H1 (cell line): ENCODE measurements at regions not wholly inside any gene's neighbourhood (a gene's known extent, or its start where the extent isn't known, plus 50 kb on each side); places are given as distances from the start of the nearest gene placed in this dataset.

Experiments used
- CTCF ChIA-PET: fragments of 300-600 bp; sonication (Branson Sonifier 250); formaldehyde crosslinking; loops from one replicate; lab custom pipeline; 2021; ENCODE audit not compliant: partially characterized antibody; lab: Charles Lee
- POLR2A ChIA-PET: fragments of 300-600 bp; sonication (Branson Sonifier 250); formaldehyde crosslinking; loops from one replicate; lab custom pipeline; 2021; ENCODE audit warnings: inconsistent platforms; ENCODE audit not compliant: partially characterized antibody; lab: Charles Lee
- DNase-seq, 2 experiments: peaks; one replicate each; pipeline versions ENCODE4 v3.0.0 to v3.0.0-alpha.2; 2010 to 2022; ENCODE audit warnings: low spot score in 2 of 2, low read depth in 1 of 2, mixed read lengths in 1 of 2
- FAIRE-seq: peaks from 2 replicates; lab custom pipeline; 2011; peaks lifted over from hg19 to GRCh38; lab: Jason Lieb, UNC
- H2AFZ ChIP-seq: 2 replicates; pipeline ENCODE4 v1.8.1; 2012; ENCODE audit warnings: low read length, inconsistent platforms
- H2AK5ac ChIP-seq: 2 replicates; pipeline ENCODE4 v1.6.1; 2013; ENCODE audit warnings: low read depth, low read length
- H2BK120ac ChIP-seq: replicated peaks from 2 replicates; pipeline ENCODE3; 2013; ENCODE audit warnings: low read depth, low read length, inconsistent platforms
- H2BK12ac ChIP-seq: 2 replicates; pipeline ENCODE4 v1.6.1; 2013; ENCODE audit warnings: low read depth, low read length
- H2BK15ac ChIP-seq: 2 replicates; pipeline ENCODE4 v1.6.1; 2013; ENCODE audit warnings: low read length
- H2BK20ac ChIP-seq: 2 replicates; pipeline ENCODE4 v1.6.1; 2013; ENCODE audit warnings: low read length
- H2BK5ac ChIP-seq: 2 replicates; pipeline ENCODE4 v1.6.1; 2013; ENCODE audit warnings: low read depth, low read length
- H3K14ac ChIP-seq: 2 replicates; pipeline ENCODE4 v1.6.1; 2013; ENCODE audit warnings: inconsistent platforms; ENCODE audit not compliant: insufficient read length
- H3K18ac ChIP-seq: 2 replicates; pipeline ENCODE4 v1.6.1; 2013; ENCODE audit warnings: low read length; ENCODE audit errors: extremely low read depth
- H3K23ac ChIP-seq: 2 replicates; pipeline ENCODE4 v1.6.1; 2013; ENCODE audit warnings: inconsistent platforms; ENCODE audit not compliant: insufficient read length
- H3K23me2 ChIP-seq: 2 replicates; pipeline ENCODE4 v1.6.1; 2013; ENCODE audit warnings: low read depth, low read length
- H3K27ac ChIP-seq: 2 replicates; pipeline ENCODE4 v1.6.1; 2011; ENCODE audit warnings: low read depth, low read length, inconsistent platforms
- H3K27me3 ChIP-seq, 4 experiments: replicated peaks in 1 of 4; 1 replicate in 1 of 4; 2 replicates in 3 of 4; pipeline versions ENCODE4 v1.6.1 to v1.8.1; 2011 to 2013; ENCODE audit warnings: low read length in 3 of 4, mild to moderate bottlenecking in 3 of 4, inconsistent platforms in 2 of 4, mixed read lengths in 2 of 4, moderate library complexity in 1 of 4; ENCODE audit not compliant: control insufficient read depth in 3 of 4, insufficient read depth in 3 of 4; ENCODE audit errors: extremely low read depth in 1 of 4
- H3K36me3 ChIP-seq, 4 experiments: 2 replicates each; pipeline versions ENCODE4 v1.6.1 to v1.8.1; 2011 to 2013; ENCODE audit warnings: mild to moderate bottlenecking in 4 of 4, low read length in 3 of 4, moderate library complexity in 2 of 4, control low read depth in 1 of 4, inconsistent platforms in 1 of 4; ENCODE audit not compliant: insufficient read depth in 4 of 4, control insufficient read depth in 2 of 4
- H3K4ac ChIP-seq: replicated peaks from 2 replicates; pipeline ENCODE3; 2013; ENCODE audit warnings: low read length, low read depth, mixed read lengths, inconsistent platforms; ENCODE audit not compliant: insufficient read length
- H3K4me1 ChIP-seq, 4 experiments: replicated peaks in 1 of 4; 1 replicate in 1 of 4; 2 replicates in 3 of 4; pipeline versions ENCODE4 v1.6.1 to v1.8.1; 2011 to 2013; ENCODE audit warnings: low read length in 3 of 4, inconsistent platforms in 2 of 4, mixed read lengths in 1 of 4; ENCODE audit not compliant: insufficient read depth in 4 of 4, control insufficient read depth in 3 of 4
- H3K4me2 ChIP-seq, 2 experiments: 2 replicates each; pipeline versions ENCODE4 v1.6.1 to v1.8.1; 2011 to 2013; ENCODE audit warnings: low read depth in 2 of 2, low read length in 2 of 2, control low read depth in 1 of 2, inconsistent platforms in 1 of 2, mild to moderate bottlenecking in 1 of 2; ENCODE audit not compliant: insufficient read depth in 1 of 2
- H3K4me3 ChIP-seq, 4 experiments: fragments of 200-600, 300-600 bp in 1 of 4; sonication (generic), shearing (Covaris generic), sonication (Bioruptor Twin) in 1 of 4; 2 replicates each; pipeline versions ENCODE4 v1.5.1 to v1.8.1; 2011 to 2016; ENCODE audit warnings: low read length in 4 of 4, low read depth in 3 of 4, control low read depth in 2 of 4, inconsistent platforms in 2 of 4, mild to moderate bottlenecking in 2 of 4, mixed read lengths in 1 of 4, moderate library complexity in 1 of 4; ENCODE audit not compliant: insufficient read depth in 2 of 4; ENCODE audit errors: extremely low read depth in 1 of 4
- H3K56ac ChIP-seq: replicated peaks from 2 replicates; pipeline ENCODE3; 2013; ENCODE audit warnings: low read depth, mild to moderate bottlenecking, mixed read lengths, low read length, inconsistent platforms; ENCODE audit not compliant: insufficient read length
- H3K79me1 ChIP-seq: 2 replicates; pipeline ENCODE4 v1.6.1; 2013; ENCODE audit warnings: low read depth, low read length, control low read depth
- H3K79me2 ChIP-seq, 2 experiments: 2 replicates each; pipeline versions ENCODE4 v1.6.1 to v1.8.1; 2012 to 2013; ENCODE audit warnings: low read length in 2 of 2, mild to moderate bottlenecking in 2 of 2, inconsistent platforms in 1 of 2; ENCODE audit not compliant: insufficient read depth in 2 of 2, control insufficient read depth in 1 of 2
- H3K9ac ChIP-seq, 4 experiments: replicated peaks in 1 of 4; 1 replicate in 1 of 4; 2 replicates in 3 of 4; pipeline versions ENCODE4 v1.6.1 to v1.8.1; 2011 to 2013; ENCODE audit warnings: low read depth in 3 of 4, low read length in 3 of 4, control low read depth in 2 of 4, mild to moderate bottlenecking in 2 of 4, moderate library complexity in 2 of 4, inconsistent platforms in 1 of 4; ENCODE audit errors: extremely low read depth in 1 of 4
- H3K9me3 ChIP-seq, 2 experiments: 2 replicates each; pipeline versions ENCODE4 v1.6.1 to v1.8.1; 2012 to 2013; ENCODE audit warnings: mild to moderate bottlenecking in 2 of 2, moderate library complexity in 2 of 2, control low read depth in 1 of 2, inconsistent platforms in 1 of 2, low read depth in 1 of 2, low read length in 1 of 2, mixed read lengths in 1 of 2; ENCODE audit not compliant: insufficient read depth in 2 of 2
- H4K20me1 ChIP-seq, 2 experiments: replicated peaks in 1 of 2; 2 replicates each; pipeline versions ENCODE3 to v1.8.1; 2011 to 2013; ENCODE audit warnings: inconsistent platforms in 2 of 2, low read length in 2 of 2, mild to moderate bottlenecking in 1 of 2; ENCODE audit not compliant: insufficient read depth in 2 of 2, control insufficient read depth in 1 of 2
- H4K5ac ChIP-seq: 2 replicates; pipeline ENCODE4 v1.6.1; 2013; ENCODE audit warnings: low read length, low read depth, mixed read lengths, inconsistent platforms; ENCODE audit not compliant: insufficient read length
- H4K8ac ChIP-seq: 2 replicates; pipeline ENCODE4 v1.8.0; 2013; ENCODE audit warnings: mild to moderate bottlenecking, moderate library complexity, low read length, inconsistent platforms; ENCODE audit not compliant: insufficient read depth; ENCODE audit errors: extremely low read depth
- H4K91ac ChIP-seq: replicated peaks from 2 replicates; pipeline ENCODE3; 2013; ENCODE audit warnings: low read length, mixed read lengths, inconsistent platforms; ENCODE audit not compliant: insufficient read length
- BCL11A ChIP-seq, 2 experiments: IDR thresholded peaks; one replicate each; pipeline ENCODE4 v1.6.1; 2011; ENCODE audit warnings: low read depth in 2 of 2, low read length in 2 of 2, mild to moderate bottlenecking in 2 of 2
- BRCA1 ChIP-seq: IDR thresholded peaks from 2 replicates; pipeline ENCODE4 v1.6.1; 2012; ENCODE audit warnings: low read depth, low read length, improper control_type of control experiment
- GTF2F1 ChIP-seq: IDR thresholded peaks from 2 replicates; pipeline ENCODE4 v1.6.1; 2012; ENCODE audit warnings: low read depth, low read length, improper control_type of control experiment, borderline replicate concordance
- MAFK ChIP-seq: IDR thresholded peaks from 2 replicates; pipeline ENCODE4 v1.6.1; 2012; ENCODE audit warnings: low read depth, mild to moderate bottlenecking, improper control_type of control experiment, low read length
- SP4 ChIP-seq: IDR thresholded peaks from 2 replicates; pipeline ENCODE4 v1.6.1; 2012; ENCODE audit warnings: low read length, inconsistent platforms
- TAF7 ChIP-seq: optimal IDR thresholded peaks from 2 replicates; pipeline ENCODE3; 2011; ENCODE audit warnings: low read depth, mild to moderate bottlenecking, inconsistent platforms, low read length, moderate library complexity, borderline replicate concordance
- WGBS, 2 experiments: shearing (Covaris generic) in 1 of 2; methylation state at CpG; one replicate each; pipeline versions ENCODE4 v1.1.6 to v1.1.7; 2013 to 2015; ENCODE audit warnings: low lambda C conversion rate in 2 of 2, mixed read lengths in 2 of 2, inconsistent platforms in 1 of 2, low coverage in 1 of 2, missing lambda C conversion rate in 1 of 2; ENCODE audit not compliant: insufficient replicate concordance in 2 of 2, insufficient coverage in 1 of 2, insufficient read length in 1 of 2; ENCODE audit errors: extremely low coverage in 1 of 2, missing lambda C conversion rate in 1 of 2; 5-methylcytosine and 5-hydroxymethylcytosine counted together

- DNase-seq, result no peak
- Histone ChIP-seq H2AK5ac (no peak overlapping the region), H3K4ac (no peak overlapping the region), H2BK12ac (no peak overlapping the region), H4K5ac (no peak overlapping the region), H3K36me3 (no peaks in the 10 kb centered on the region), H3K9me3 (0 out of 4 replicates have a peak, but pooled peaks cover 0 to 3% of the 10 kb centered on the region in 2 experiments), H4K8ac (no peak overlapping the region), H3K27ac (no peak overlapping the region), H3K4me2 (no peak overlapping the region), H3K79me2 (no peaks in the 10 kb centered on the region), H2BK5ac (no peak overlapping the region), H4K91ac (no peak overlapping the region), H3K79me1 (no peaks in the 10 kb centered on the region), H3K27me3 (no peaks in the 10 kb centered on the region), H4K20me1 (no peaks in the 10 kb centered on the region), H2BK120ac (no peak overlapping the region), H3K4me1 (peaks cover 0 to 6% (median 0%) of the 10 kb centered on the region in 4 experiments; a peak in 2 of 7 replicates), H3K4me3 (no peak overlapping the region), H2AFZ (no peak overlapping the region), H3K14ac (no peak overlapping the region), H3K23ac (no peak overlapping the region), H2BK20ac (no peak overlapping the region), H3K9ac (no peak overlapping the region), H3K23me2 (no peaks in the 10 kb centered on the region), H3K56ac (no peak overlapping the region), H3K18ac (no peak overlapping the region), H2BK15ac (no peak overlapping the region)
- 86% methylated on average over 14 of the region's 14 CpGs; no CpG with 5 or more reads in 1 of the 2 experiments for WGBS, 2 experiments
- POLR2A ChIA-PET, result no interaction called here
- CTCF ChIA-PET, result interaction anchor here (1.0 to 2.8 kb wide), 7 partner anchors 11 to 342 kb away, joined by 3 to 7 read pairs (median 4); no protein-coding TSS in a partner anchor
- TF ChIP-seq GTF2F1 (no peak), TAF7 (no peak), SP4 (no peak), BCL11A (IDR thresholded peaks at IDR 0.05; ENCODE audit: low read depth in 2 of 2, low read length in 2 of 2) (no peak), BRCA1 (no peak), MAFK (no peak)
- no peak for FAIRE-seq
These were observed 74.3 kb downstream of the RTL6 start for GRCh38 chr22:44423556-44424358.
